HG03045 (cell line): ENCODE measurements at regions not wholly inside any gene's neighbourhood (a gene's known extent, or its start where the extent isn't known, plus 50 kb on each side); places are given as distances from the start of the nearest gene placed in this dataset.
"Not testable (repeated sequence)": the region's sequence is repeated elsewhere in the genome, so short reads cannot be mapped to it uniquely, and the experiment has no call there.

ENCODE experiments used
- ATAC-seq: cut with Tn5 transposase; IDR thresholded peaks from one replicate; pipeline ENCODE4 v1.9.1; 2021; ENCODE audit warnings: mild to moderate bottlenecking, moderate library complexity; ENCODE audit not compliant: unreplicated experiment

DNA sequence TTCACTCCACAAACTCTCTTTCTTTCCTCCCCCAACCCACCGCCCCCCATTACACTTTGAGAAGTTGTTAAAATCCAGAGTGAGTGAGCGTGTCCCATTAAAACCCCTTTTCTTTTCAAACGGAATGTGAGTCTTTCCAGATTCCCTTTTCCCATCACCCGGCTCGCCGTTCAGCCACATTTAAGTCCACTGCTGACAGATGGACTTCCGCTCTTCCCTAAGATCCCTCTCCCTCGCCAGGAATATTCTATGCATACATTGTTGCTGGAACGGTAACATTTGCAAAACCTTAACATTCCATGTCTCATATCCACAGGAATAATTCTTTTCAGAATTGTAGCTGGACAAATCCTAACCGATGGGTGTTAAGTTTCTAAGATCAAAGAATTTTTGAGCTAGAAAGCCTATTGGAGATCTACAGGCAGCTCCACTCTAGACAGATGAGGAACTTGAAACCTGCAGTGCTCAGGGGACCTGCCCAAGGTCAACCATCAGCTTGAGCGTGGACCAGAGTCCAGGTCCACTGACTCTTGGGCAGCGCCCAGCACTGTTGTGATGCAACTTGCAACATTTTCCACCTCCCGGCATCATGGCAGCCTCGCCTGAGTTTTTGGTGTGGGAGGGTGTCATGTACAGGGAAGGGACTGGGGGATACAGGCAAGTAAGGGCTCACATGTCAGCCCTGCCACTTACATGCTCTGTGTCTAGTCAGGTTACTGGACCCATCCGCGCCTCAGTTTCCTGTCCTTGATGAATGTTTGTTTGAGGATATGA, 500.1 kb downstream of the CCDC171 start:
- ATAC-seq, result no peak

GRCh38 chr9:16057541-16057940, 504.7 kb downstream of the CCDC171 start:
- no peak for ATAC-seq

GRCh38 chr9:16058131-16058549, 505.3 kb downstream of the CCDC171 start:
- ATAC-seq, result no peak

DNA sequence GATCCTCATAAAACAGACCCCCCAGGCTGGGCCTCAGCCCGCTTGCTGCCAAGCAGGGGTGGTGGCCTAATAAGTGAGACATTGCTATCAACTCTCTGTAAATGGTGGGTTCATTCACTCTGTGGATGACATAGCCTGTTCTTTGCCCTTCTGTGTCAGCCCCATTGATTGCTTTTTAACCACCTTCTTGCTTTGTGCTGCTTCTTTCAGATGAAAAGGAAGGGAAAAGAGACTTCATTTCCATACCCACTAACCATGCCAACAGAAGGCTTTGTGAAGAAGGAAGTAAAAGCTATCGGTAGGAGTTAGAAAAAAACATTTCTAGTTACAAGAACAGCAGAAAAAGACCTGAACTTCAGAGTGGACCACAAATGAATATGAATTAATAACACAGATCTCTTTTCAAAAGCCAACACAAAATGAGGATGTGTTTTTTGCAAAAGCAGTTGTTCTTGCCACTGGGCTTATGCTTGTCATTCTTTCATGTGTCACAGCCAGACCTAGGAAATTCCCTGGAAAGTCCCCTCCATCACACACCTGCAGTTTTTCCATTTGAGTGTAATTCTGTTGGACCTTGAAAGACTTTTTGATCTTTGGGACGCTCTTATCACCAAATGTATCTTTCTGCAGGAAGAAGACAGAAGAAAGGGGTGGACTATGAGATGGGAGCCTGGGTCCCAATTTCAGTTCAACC, 507.7 kb downstream of the CCDC171 start:
- ATAC-seq, result peak; percentile 52

GRCh38 chr9:16062542-16063240, 509.8 kb downstream of the CCDC171 start:
- ATAC-seq, result no peak

DNA sequence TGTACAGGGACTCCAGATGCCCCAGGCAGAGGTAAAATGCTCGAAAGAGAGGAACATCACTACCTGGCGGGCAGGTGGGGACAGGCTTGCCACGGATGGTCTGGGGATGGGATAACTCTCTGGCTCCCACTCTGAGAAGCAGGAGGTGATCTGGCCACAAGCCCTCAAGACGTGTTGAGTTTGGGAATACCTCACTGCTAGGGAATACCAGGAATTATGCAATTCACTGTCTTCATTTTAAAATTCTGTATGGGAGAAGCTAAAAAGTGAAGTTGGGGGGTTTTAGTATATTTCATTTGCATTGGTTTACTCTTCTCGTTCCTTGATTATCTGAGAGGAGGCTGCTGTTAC, 510.4 kb downstream of the CCDC171 start:
- ATAC-seq, result no peak

GRCh38 chr9:16064771-16065170, 511.9 kb downstream of the CCDC171 start:
- no peak for ATAC-seq

DNA sequence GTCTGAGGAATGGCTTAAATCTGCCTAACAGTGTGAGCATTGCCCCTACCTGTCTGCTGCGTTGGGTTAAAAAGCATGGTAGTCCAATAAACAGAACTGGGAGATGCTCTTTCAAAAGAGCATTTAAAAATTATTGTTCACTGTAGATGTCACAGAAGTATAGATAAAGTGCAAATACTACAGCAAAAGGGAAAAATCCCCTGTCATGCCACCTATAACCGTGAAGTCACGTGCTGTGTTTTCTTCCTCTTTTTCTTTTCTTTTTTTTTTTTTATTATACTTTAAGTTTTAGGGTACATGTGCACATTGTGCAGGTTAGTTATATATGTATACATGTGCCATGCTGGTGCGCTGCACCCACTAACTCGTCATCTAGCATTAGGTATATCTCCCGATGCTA, 513.4 kb downstream of the CCDC171 start:
- ATAC-seq, result not testable (repeated sequence)

DNA sequence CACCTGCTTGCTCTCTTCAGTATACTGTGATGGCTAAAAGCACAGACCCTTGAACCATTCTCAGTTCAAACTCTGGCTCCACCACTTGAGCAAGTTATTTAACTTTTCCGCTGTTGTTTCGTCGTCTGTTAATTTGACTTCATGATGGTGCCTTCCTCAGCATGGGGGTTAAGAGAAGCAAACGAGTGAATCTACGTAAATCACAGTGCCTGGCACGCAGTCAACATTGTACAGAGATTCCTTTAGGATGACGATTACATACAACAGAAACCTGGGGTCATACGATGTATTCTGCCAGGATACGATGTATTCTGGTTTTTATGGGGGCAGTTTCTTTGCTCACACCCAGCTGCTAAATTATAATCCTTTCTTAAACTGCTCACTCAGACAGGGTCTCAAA, 515.6 kb downstream of the CCDC171 start:
- ATAC-seq, result no peak

DNA sequence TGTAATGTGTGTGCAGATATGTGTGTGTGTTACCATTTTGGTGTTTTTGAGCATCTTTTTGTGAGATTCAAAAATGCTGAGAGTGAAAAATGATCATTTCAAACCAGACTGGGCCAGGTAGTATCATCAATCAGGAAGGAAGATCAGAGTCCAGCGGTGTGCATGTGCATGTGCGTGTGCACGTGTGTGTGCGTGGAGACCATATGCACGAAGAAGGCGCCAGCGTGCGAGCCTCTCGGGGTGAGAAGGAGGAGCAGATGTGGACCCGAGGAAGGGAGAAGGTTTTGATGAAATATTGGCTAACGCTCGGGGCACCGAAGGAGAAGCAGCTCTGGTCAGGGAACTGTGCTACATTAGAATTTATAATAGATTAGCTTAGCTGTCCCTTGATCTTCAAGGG, 516.4 kb downstream of the CCDC171 start:
- ATAC-seq, result no peak

DNA sequence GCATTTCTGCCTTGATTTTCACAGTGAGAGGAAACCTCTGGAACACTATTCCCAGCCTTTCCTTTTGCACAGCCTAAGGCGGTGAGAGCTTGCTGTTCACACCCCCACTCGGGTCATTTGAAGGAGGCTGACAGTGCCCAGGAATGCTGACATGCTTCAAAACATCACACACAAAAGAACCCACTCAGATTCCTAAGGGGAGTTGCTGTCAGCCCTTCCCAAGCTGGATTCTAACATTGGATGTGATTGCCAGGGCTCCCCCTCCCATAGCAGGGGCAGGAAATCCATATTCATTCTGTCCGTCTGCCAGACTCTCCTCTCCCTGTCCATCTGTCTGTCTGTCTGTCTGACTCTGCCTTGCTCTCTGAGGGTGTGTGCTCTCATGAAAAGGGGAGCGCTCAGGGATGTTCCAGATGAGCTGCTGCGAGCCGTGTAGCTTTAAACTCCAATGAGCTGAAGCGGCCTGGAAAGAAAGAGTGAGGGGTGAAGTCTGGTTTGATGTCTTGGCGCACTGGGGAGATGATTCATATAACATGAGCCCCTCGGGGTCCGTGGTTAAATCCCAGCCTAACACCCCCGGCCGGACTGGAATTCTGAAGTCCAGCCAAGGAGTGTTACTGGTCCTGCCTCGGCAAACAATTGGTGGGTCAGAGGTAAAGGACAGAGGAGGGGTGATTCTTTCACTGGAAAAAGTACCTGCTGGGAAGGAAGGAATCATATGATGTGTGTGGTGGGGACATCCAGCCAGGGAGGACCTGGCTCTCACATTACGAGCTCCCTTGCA, 517.0 kb downstream of the CCDC171 start:
- no peak for ATAC-seq

GRCh38 chr9:16070455-16071145, 517.8 kb downstream of the CCDC171 start:
- ATAC-seq, result no peak

DNA sequence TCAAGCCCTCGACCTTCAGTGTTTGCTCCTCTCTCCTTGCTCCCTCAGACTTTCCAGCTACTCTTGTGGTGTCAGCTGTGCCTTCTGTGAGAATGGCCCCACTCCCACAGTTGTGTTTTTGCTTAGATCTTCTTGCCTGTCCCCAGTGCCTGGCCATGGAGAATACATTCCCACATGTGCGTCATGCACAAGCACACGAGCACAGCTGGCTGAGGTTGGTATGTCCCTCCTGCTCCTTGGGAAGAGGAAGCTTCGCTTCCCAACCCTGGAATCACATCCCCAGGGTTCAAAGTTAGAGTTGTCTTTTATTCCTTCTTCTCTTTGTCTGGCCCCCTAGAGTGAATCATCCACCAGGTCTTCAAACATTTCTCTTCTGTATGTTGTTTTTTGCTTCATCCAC, 518.6 kb downstream of the CCDC171 start:
- no peak for ATAC-seq

DNA sequence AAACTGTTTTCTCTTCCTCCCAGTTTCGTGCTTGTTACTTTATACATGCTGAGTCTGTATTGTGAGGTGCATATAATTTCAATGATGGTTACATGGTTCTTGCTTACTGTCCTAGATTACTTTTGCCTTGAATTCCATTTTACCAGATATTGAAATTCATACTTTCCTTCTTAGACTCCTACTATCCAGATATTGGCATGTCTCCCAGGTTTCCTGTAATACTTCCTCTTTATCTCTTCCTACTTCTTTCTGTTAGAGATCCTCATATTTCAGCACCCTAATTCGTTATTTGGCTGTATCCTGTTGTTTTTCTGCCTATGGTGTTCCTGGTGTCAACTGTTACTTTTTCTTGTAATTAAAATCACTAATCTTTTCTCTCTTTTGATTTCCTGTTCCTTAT, 522.1 kb downstream of the CCDC171 start:
- no peak for ATAC-seq

- ATAC-seq, result no peak
Measured at GRCh38 chr9:16075696-16076095, 522.9 kb downstream of the CCDC171 start.

DNA sequence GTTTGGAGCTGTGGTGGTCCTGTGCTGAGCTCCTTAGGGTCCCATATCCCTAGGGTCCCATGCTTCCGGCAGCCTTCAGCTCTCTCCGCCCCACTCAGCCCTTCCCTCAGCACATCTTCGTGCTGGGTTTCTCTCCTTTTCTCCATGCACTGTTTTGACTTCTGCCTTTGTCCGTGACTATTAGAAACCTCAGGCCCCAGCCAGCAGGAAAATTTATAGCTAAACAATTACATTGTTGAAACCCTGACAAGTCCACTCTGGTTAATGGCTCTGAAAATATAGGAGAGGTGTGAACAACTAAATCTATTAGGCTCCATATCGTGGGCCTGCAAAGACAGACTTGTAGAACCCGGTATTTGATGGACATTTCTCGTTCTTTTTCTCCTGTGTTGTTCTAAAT, 523.7 kb downstream of the CCDC171 start:
- ATAC-seq, result no peak

DNA sequence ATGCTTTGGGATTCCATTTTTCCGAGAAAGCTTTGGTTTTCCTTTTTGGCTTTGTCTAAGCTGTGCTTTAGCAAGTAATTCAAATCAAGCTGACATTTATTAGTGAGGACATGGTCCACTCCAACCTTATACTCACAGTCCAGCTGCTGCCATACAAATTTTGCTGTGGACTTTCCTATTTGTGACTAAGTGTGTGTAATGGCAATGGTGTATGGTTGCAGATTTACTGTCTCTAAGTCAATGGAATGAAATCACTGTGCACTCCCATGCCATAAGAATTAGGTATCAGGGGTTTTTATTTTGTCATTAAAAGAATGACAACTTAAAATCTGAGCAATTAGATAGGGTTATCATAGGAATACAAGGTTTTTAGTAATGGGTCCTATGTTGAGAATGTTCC, 530.0 kb downstream of the CCDC171 start:
- no peak for ATAC-seq

DNA sequence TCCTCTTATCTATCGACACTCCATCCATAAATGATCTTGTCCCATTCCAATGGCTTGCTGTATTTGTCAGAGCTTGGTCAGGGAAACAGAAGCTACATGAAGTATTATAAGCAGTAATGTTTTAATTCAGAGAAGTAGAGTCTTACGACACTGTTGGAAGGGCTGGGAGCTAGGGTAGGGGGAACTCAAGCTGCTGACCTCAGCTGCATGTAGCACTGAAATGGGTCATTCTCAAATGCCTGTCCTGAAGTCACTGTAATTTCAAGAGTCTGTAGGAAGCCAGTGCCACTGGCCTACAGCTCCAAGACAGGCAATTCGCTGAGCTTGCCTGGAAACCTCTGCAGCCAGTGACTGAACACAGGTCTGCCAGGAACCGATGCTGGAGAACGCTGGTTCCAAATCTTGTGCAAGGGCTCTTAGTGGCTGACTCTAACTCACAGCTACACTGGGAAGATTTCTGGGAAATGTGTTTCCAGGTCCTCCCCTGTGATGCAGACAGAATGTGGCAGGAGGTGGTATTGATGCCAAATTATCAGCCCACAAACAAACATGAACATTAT, 532.4 kb downstream of the CCDC171 start:
- no peak for ATAC-seq

DNA sequence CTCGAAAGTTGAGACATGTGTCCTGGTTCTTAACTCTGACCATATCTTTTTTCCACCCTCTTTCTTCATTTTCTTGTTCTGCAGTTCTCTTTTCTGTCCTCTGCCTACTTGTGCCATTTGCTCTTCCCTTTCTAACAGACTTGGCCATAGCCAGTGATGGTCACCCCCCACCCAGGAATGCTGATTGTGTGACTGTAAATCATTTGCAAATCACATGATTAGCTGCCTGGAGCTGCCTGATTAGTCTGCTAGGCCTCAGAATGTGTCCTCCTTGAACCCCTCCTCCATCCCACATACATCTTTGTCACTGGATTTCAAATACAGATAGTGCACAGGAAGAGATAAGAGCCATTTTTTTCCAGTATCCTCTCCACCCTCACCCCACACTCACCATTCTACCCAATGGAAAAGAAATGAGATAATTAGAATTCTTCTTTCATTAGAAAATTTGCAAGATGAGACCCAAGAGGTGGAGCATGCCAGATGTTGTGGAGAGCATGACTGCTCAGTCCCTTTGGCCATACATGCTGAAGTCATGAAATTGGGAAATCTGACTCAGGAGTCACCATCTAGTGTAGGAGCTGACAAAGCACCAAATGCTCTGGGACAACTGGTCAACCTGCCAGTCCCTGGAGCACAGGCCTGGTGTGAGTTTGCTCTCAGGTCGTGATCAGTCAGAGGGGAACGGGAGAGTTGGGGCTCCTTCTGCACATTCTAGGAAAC, 538.2 kb downstream of the CCDC171 start:
- no peak for ATAC-seq
